Left renal cortex interstitium (tissue), 4 donors: ENCODE measurements at regions not wholly inside any gene's neighbourhood (a gene's known extent, or its start where the extent isn't known, plus 50 kb on each side); places are given as distances from the start of the nearest gene placed in this dataset.
"Not testable (repeated sequence)": the region's sequence is repeated elsewhere in the genome, so short reads cannot be mapped to it uniquely, and the experiment has no call there.

Experiments used
- DNase-seq, 4 donors: peaks; one replicate each; pipeline ENCODE4 v3.0.0-alpha.2; 2013; ENCODE audit warnings: low read depth in 4 of 4, low spot score in 2 of 4, missing footprints in 1 of 4

DNA sequence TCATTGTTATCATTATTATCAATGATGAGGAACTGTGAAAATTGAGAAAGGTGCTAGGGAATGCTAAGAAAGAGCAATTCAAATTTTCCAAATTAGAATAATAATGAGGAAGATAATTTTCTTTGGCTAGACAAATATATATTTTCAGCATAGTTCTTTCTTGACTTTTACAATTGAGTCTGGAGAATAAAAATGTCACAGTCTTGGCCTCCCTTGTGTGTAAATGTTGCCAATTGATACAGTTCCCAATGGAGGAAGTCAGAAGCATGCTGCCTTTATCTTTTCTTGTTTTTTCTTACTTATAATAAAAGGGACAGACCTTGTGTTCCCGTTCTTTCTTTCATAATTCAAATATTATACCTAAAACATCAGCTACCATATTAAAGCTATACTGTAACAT is 774.4 kb downstream of the SI start:
- no peak for DNase-seq

DNA sequence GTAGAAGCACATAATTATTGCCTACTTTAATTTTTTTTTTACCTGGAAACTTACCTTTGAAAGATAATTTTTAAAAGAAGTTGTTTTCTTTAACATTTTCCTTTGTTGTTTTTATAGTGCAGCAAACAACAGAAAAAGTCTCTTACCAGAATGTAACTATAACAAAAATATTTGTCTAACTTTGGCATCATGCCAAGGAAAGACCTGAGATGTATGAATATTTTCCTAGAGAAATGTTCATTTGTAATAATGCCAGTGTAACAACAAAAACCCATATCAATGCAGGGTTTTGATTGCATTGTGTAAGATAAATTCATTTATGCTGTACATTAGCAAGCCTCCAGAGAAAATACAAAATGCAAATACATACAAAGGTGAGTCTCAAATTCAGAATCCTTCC is 775.7 kb downstream of the SI start:
- no peak for DNase-seq

DNA sequence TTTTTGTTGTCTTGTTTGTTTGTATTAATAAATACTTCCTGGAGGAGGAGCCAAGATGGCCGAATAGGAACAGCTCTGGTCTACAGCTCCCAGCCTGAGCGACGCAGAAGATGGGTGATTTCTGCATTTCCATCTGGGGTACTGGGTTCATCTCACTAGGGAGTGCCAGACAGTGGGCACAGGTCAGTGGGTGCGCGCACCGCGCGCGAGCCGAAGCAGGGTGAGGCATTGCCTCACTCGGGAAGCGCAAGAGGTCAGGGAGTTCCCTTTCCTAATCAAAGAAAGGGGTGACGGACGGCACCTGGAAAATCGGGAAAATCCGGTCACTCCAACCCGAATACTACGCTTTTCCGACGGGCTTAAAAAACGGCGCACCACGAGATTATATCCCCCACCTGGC is 786.8 kb downstream of the SI start:
- not testable (repeated sequence) for DNase-seq

DNA sequence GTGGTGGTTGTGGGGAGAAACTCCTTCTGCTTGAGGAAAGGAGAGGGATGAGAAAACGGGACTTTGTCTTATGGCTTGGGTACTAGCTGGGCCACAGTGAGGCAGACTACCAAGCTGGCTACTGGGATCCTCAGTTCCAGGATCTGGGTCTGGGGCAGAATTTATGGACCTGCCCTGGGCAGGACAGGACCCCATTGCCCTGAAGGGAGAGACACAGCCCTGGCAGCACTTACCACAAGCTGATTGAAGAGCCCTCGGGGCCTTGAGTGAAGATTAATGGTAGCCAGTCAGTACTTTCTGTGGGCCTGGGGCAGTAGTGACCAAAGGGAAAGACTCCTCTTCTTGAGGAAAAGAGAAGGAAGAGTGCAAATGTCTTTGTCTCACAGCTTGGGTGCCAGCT is 799.7 kb downstream of the SI start:
- no peak for DNase-seq

DNA sequence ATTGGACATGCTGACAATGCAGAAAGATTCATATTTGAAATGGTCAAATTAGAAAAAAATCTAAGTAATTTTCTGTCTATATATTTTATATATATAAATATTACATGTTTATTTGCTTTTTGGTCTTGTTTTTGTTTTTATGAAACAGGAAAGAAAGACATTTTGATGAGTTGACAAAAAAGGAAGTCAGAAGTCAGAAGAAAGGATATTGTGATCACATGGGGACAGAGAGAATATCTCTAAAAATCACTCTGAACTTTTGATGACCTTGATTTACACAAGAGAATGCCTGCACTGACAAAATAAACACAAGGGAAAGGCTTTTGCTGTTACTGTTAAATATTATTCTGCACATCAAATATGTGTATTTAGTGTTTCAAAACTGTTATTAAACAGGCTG is 811.2 kb downstream of the SI start:
- DNase-seq, result no peak

DNA sequence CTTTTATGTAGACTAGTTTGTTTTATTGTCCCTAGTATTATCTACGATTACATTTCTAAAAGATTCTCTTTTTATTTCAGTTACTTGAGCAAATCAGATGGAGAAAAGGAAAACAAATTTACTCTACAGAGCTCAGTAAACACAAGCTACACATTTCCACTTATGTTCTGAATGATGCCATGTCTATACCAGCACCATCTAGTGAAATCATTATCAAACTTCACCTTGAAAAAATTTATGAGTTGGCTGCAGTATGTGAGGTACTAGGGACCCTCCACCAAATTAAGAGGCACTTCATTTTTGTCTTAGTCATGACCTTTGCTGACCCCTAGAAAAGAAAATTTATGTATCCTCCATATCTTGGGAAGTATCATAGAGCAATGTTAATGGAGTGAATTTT is 827.4 kb downstream of the SI start:
- DNase-seq, result no peak

DNA sequence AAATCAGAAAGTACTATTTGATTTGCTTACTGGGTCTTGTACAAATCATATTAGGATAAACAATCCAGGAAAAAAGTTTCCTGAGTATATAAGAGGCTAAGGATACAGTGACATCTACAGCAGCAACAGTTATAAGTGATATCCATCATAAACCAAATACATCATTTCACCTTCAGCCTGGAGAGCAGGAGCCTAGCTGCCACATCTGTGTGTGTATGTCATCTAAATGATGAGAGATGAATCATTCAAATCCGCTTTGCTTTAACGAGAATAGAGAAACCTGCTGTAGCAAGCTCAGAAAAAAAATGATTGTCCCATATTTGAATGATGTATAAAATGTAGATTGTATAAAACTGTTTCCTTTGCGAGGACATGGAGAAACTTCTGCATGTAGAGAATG is 841.4 kb downstream of the SI start:
- DNase-seq, result no peak

DNA sequence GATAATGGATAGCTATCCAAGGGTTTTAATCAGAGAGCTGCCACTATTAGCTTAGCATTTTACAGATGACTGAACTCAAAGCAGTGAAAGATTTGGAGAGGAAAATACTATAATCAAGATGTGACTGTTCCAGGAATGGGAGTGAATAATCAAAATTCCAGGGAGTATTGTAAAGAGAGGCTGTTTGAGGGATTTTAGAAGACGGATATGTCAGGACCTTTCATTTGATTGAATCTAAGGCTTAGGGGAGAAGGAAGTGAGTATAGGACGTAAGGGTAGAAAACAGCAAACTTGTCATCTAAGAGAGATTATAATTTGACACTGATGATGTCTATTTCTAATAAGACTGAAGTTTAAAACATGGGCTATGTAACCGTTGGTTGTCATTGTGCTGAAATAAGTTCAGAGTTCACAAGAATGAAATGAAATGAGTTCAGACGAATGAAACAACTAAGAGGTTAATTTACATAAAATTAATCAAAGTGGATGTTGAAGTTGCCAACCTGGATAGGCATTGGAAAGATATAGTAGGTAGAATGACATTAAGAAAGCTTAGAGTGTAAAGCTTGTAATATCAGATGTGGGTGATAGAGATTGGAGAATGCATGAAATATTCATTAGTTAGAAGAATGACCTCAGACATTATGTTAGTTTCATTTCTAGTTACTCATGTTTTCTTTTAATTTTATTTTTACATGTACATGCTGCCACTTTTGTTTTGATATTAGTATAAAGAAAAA is 842.8 kb downstream of the SI start:
- no peak for DNase-seq

DNA sequence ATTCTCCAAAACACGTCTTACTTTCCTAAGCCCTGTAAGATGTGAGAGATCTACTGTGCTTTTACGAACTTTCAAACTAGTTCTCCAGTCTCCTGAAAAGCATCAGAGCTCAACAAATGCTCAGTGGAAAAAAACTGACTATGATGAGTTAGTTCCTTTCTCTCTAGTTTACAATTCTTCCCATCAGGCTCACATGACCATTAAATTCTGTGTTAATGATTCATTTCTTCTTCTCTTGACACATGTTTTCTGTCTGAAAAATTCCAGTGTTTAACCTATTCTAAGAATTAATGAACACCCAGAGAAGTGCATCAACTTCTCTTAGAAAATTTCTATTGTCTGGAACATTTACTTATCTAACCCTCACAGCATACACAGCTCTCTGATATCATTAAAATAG is 844.3 kb downstream of the SI start:
- no peak for DNase-seq

DNA sequence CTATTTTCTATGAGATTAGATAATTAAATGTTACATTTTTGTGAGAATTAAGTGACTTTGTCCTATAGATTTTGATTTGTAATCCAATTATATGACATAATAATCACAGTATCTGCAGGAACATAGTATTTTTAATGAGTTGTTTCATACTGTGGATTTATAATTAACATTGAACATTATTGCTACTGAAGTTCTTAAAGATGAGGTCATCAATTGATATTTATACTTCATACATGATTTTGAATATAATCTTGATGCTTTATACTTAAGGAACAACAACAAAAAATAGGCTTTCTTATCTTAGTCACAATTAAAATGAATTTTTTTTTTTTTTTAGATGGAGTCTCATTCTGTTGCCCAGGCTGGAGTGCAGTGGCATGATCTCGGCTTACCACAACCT is 846.6 kb downstream of the SI start:
- DNase-seq, result no peak

DNA sequence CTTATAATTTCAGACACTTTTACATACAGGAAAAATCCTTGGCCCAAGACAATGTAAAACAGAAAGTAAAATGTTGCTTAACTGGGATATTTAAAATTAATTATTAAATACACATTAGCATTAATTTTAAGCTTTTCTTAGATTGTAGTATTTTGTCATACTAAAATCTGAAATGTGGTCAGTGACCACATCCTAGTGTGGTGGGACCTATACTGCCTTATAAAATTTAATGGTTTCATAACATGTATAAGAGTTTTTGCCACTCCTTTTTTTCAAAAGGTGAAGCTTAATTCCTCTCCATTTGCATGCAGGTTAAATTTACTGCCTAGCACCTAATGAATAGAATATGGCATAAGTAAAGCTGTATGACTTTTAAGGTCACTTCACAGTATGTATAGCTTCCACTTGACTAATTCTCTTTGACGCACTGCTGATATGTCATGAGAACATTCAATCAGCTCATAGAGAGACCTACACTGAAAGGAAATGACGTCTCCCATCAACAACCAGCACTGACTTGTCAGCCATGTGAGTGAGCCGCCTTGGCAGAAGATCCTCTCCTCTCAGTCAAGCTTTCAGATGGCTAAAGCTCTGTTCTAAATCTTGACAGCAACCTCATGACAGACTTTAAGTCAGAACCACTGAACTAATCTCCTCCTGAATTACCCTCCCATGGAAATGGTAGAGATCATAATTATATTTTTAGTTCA is 847.8 kb downstream of the SI start:
- DNase-seq, result no peak

DNA sequence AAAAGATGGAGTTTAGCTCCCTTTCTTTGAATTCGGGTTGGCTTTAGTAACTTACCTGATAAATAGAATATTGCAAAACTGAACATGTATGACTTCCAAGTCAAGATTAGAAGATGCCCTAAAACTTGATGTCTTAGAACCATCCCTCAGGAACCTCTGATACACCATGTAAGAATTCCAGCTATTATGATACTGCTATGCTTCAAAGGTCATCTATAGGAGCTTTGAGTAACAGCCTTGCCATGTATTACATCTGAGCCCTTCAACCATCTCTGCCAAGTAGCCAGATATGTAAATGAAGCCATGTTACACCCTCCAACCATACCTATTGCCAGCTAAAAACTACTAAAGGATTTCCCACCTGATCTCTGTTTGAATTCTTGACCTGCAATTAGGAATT is 854.2 kb downstream of the SI start:
- no peak for DNase-seq

DNA sequence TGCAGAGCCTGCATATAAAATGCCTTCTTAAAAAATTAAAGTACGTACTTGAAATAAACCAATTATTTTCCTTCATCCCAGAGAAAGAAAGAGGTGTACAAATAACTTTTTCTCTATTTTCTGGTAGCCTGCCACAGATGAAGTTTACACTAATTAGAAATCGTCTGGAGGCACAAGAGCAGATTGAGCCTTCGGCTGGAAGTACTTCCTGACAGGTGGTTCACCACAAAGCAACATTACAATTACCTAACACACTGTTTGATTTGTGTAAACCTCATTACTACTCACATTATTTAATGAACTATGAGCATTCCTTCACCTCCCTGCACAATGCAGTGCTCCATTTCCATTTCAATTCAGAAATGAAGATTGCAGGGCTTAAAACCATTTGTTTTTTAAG is 856.1 kb downstream of the SI start:
- DNase-seq, result no peak

DNA sequence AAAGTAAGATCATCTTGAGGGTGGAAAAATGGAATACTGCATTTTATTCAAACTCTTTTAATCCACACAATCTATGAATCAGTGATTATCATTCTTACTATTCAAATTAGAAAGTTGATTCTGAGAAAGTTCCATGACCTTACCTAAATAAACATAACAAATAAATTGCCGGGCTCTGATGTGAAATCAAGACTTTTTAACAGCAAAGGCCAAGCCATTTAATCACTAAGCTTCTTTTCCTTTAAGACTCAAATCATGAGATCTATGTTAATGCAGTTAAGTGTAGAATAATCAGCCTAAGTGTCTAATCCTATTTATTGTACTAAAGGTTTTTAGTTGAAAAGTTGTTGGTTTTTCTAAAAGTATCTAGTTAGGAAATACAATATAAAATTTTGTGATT is 857.0 kb downstream of the SI start:
- DNase-seq, result no peak

DNA sequence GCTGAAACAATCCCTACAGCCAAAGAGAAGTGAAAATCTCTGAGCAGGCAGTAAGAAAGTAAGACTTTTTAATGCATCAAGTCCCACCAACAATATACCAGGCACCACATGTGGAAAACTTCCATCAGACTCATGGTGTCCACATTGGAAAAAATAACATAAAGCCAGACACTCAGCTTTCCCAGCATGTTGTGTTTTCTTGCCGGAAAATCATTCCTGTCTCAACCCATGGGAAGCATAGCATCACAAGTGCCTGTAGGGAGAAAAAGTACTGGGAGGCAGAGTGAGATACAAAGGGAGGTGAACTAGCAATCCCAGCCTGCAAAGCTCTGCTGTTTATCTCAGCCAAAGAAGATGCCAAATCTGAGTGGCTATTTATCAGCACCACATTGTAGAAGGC is 868.9 kb downstream of the SI start:
- no peak for DNase-seq

DNA sequence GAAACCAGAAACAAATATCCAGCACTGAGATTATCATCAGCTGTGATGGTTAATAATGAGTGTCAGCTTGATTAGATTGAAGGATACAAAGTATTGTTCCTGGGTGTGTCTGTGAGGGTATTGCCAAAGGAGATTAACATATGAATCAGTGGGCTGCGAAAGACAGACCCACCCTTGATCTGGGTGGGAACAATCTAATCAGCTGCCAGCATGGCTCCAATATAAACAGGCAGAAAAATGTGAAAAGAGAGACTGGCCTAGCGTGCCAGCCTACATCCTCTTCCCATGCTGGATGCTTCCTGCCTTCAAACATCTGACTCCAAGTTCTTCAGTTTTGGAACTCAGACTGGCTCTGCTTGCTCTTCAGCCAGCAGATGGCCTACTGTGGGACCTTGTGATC is 869.5 kb downstream of the SI start:
- DNase-seq, result no peak

DNA sequence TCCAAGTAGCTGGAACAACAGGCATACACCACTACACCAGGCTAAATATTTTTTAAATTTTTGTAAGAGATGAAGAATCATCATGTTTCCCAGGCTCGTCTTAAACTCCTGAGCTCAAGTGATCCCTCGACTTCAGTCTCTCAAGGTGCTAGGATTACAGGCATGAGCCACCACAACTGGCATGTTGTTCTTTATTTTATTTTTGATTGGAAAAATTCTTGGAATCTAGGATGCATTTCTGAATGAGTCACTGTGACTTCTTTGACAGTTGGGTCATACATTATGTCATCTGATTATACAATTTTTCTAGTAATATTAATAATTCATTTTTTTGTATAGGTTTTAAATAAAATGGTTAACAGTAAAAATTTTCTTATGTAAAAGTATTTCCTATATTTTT is 870.2 kb downstream of the SI start:
- DNase-seq, result no peak

DNA sequence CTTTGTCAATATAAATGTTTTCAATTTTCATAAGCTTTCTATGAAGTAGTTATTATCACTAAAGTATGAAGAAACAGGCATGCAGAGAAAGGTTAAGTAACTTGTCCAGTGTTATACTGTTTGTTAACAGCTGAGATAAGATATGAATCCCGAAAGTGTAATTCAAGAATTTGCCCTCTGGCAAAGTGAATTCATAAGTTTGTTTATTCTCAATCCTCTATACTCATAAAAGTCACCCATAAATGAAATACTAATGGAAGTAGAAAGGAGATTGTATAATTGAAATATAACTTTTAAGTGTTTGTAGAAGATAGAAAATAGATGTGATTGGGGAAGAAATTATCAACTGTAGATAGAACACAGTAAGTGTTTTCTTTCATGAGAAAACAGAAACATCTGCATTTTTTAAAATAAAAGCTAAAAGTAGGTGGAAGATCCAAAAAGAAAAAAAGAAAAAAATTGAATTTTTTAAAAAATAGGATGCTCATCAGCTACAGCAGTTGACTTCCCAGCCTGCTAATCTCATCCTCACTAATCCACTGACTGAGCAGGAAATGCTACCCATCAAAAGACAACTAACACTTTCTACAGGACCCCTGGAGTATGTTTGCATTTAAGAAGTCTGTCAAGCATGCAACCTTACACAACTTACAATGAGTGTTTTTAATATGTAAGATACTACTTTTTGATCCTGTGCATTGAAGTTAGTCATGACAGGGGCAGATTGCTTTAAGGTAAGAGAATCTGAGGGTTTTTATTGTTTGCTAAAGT is 878.1 kb downstream of the SI start:
- DNase-seq, result no peak

DNA sequence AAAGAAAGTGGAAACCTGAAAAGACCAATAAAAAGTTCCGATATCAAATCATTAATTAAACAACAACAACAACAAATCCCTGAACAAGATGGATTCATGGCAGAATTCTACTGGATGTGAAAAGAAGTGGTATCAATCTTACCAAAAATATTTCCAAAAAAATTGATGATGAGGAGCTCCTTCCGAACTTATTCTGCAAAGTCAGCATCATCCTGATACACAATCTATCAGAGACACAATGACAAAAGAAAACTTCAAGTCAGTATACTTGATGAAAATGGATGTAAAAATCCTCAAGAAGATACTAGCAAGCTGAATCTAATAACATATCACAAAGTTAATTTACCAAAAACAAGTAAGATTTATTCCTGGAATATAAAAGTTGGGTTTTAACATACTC is 881.8 kb downstream of the SI start:
- no peak for DNase-seq

DNA sequence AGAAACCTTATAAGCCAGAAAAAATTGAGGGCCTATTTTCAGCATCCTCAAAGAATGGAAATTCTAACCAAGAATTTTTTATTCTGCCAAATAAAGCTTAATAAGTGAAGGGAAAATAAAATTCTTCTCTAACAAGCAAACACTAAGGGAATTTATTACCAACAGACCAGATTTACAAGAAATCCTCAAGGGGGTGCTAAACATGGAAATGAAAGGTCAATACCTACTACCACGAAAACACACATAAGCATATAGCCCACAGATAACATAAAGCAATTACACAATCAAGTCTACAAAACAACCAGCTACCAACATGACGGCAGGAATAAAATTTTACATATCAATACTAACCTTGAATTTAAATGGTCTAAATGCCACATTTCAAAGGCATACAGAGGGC is 883.5 kb downstream of the SI start:
- DNase-seq, result no peak

DNA sequence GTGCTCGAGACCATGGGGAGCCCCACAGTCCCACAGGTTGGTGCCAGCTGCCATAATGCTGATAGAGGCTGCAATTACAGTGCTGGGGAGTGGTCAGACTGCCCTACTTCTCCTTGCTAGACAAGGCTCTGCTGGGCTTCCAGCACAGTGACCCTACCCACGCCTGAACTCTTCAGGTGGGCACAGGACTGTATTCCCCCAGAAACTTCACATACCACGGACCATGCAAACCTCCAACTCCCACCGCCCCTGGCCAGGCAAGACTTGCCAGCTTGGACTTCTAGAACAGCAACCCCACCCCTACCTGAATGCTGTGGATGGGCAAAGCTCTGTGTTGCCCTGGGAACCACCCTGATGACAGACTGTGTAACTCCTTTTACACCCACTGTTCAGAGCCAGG is 885.3 kb downstream of the SI start:
- DNase-seq, result no peak

DNA sequence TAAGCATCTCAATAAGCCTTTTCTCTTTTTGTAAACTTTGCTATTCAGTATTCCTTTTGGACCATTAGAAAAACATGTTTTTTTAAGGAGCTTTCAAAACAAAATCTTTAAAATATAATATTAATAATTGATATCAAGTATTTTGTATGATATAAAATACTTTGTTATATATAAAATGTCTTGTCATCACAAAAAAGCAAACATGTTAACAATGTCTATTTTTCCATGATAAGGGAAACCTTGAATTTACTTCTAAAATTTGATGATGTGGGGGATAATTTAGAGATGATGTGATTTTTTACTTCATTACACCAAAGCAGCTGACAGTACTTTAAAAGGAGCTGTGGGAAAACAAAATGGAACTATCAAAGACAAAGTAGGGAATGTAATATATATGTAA is 887.7 kb downstream of the SI start:
- no peak for DNase-seq
